Thymus (tissue), 11 donors: ENCODE measurements at regions not wholly inside any gene's neighbourhood (a gene's known extent, or its start where the extent isn't known, plus 50 kb on each side); places are given as distances from the start of the nearest gene placed in this dataset.
A peak's percentile ranks its signal among the peaks of the same experiment; 100 is the strongest.
"Not testable (repeated sequence)": the region's sequence is repeated elsewhere in the genome, so short reads cannot be mapped to it uniquely, and the experiment has no call there.

ENCODE experiments used
- DNase-seq, 9 donors: peaks; one replicate each; pipeline ENCODE4 v3.0.0-alpha.2; 2013; ENCODE audit warnings: low spot score in 9 of 9, low read depth in 6 of 9, missing footprints in 1 of 9
- H3K27ac ChIP-seq, 2 donors: one replicate each; pipeline ENCODE4 v1.5.1; 2013; ENCODE audit warnings: control low read depth in 1 of 2, low read depth in 1 of 2, low read length in 1 of 2, mild to moderate bottlenecking in 1 of 2, moderate library complexity in 1 of 2
- H3K27me3 ChIP-seq, 2 donors: one replicate each; pipeline ENCODE4 v1.5.1; 2013; ENCODE audit warnings: low read length in 1 of 2; ENCODE audit not compliant: control insufficient read depth in 2 of 2, insufficient read depth in 1 of 2
- H3K36me3 ChIP-seq, 2 donors: one replicate each; pipeline ENCODE4 v1.5.1; 2013; ENCODE audit warnings: low read length in 1 of 2, mild to moderate bottlenecking in 1 of 2, moderate library complexity in 1 of 2; ENCODE audit not compliant: control insufficient read depth in 2 of 2, insufficient read depth in 2 of 2
- H3K4me1 ChIP-seq, 2 donors: one replicate each; pipeline ENCODE4 v1.5.1; 2013; ENCODE audit warnings: low read length in 2 of 2; ENCODE audit not compliant: control insufficient read depth in 2 of 2, insufficient read depth in 2 of 2
- H3K4me3 ChIP-seq, 2 donors: one replicate each; pipeline ENCODE4 v1.5.1; 2013; ENCODE audit warnings: low read length in 2 of 2, control low read depth in 1 of 2, mild to moderate bottlenecking in 1 of 2
- H3K9me3 ChIP-seq, 2 donors: one replicate each; pipeline ENCODE4 v1.5.1; 2013; ENCODE audit warnings: low read length in 1 of 2, mild to moderate bottlenecking in 1 of 2; ENCODE audit not compliant: control insufficient read depth in 2 of 2, insufficient read depth in 1 of 2
- WGBS: extraction: QIAGEN DNeasy Blood & Tissue Kit; methylation state at CpG from one replicate; pipeline ENCODE4 v1.1.7; 2013; 5-methylcytosine and 5-hydroxymethylcytosine counted together
- donor health status: healthy.

GRCh38 chr6:25157842-25158241 is 121.3 kb upstream of the CARMIL1 start:
- H3K4me1 ChIP-seq = peaks cover 20 to 25% of the 10 kb centered on the region in 2 donors
- H3K4me3 ChIP-seq = no peak overlapping the region
- H3K27ac ChIP-seq = no peak overlapping the region
- 97% methylated on average over 5 of the region's 5 CpGs for WGBS
- H3K9me3 ChIP-seq = peaks cover 4 to 20% of the 10 kb centered on the region in 2 donors
- peaks cover 5 to 26% of the 10 kb centered on the region in 2 donors for H3K36me3 ChIP-seq
- no peaks in the 10 kb centered on the region for H3K27me3 ChIP-seq
- DNase-seq = no peak

GRCh38 chr6:25160134-25160533 is 119.0 kb upstream of the CARMIL1 start:
- H3K27ac ChIP-seq, DNase-seq, H3K27me3 ChIP-seq, H3K4me3 ChIP-seq: not testable (repeated sequence)
- Histone ChIP-seq H3K9me3 (peaks cover 4 to 15% of the 10 kb centered on the region in 2 donors), H3K4me1 (peaks cover 11 to 15% of the 10 kb centered on the region in 2 donors), H3K36me3 (peaks cover 5 to 13% of the 10 kb centered on the region in 2 donors)

- Histone ChIP-seq H3K4me1 (peaks cover 8 to 39% of the 10 kb centered on the region in 2 donors), H3K27ac (peak overlapping the region in 1 of 2 donors; percentile 93), H3K9me3 (no peaks in the 10 kb centered on the region), H3K27me3 (no peaks in the 10 kb centered on the region), H3K36me3 (no peaks in the 10 kb centered on the region), H3K4me3 (peak overlapping the region; percentile 51 to 59)
- no peak for DNase-seq
- 76% methylated on average over 7 of the region's 7 CpGs for WGBS
Observed at GRCh38 chr6:25165177-25165576, 114.0 kb upstream of the CARMIL1 start.

GRCh38 chr6:25165800-25166199 is 113.4 kb upstream of the CARMIL1 start:
- peak in 5 of 9 donors; percentile 28 to 63 (median 42) for DNase-seq
- H3K36me3 ChIP-seq = no peaks in the 10 kb centered on the region
- H3K4me3 ChIP-seq = peak overlapping the region; percentile 51 to 59
- H3K4me1 ChIP-seq = peaks cover 8 to 42% of the 10 kb centered on the region in 2 donors
- WGBS = 26% methylated on average over 1 of the region's 1 CpG
- no peaks in the 10 kb centered on the region for H3K27me3 ChIP-seq
- H3K27ac ChIP-seq = peak overlapping the region; percentile 78 to 93
- no peaks in the 10 kb centered on the region for H3K9me3 ChIP-seq

- peak overlapping the region; percentile 17 to 59 for H3K4me3 ChIP-seq
- H3K4me1 ChIP-seq = peaks cover 8 to 42% of the 10 kb centered on the region in 2 donors
- no peaks in the 10 kb centered on the region for H3K36me3 ChIP-seq
- WGBS = 16% methylated on average over 6 of the region's 6 CpGs
- no peaks in the 10 kb centered on the region for H3K27me3 ChIP-seq
- H3K27ac ChIP-seq = peak overlapping the region; percentile 75 to 93
- peak in 6 of 9 donors; percentile 25 to 72 (median 46) for DNase-seq
- no peaks in the 10 kb centered on the region for H3K9me3 ChIP-seq
Observed at GRCh38 chr6:25166955-25167748, 112.0 kb upstream of the CARMIL1 start.

GRCh38 chr6:25167961-25168360 is 111.2 kb upstream of the CARMIL1 start:
- Histone ChIP-seq H3K27ac (peak overlapping the region in 1 of 2 donors; percentile 93), H3K4me1 (peaks cover 11 to 42% of the 10 kb centered on the region in 2 donors), H3K9me3 (no peaks in the 10 kb centered on the region), H3K36me3 (no peaks in the 10 kb centered on the region), H3K4me3 (no peak overlapping the region), H3K27me3 (no peaks in the 10 kb centered on the region)
- DNase-seq = no peak
- 11% methylated on average over 1 of the region's 1 CpG for WGBS

- H3K27me3 ChIP-seq = no peaks in the 10 kb centered on the region
- 96% methylated on average over 3 of the region's 3 CpGs for WGBS
- H3K9me3 ChIP-seq = no peaks in the 10 kb centered on the region
- H3K36me3 ChIP-seq = no peaks in the 10 kb centered on the region
- H3K4me1 ChIP-seq = peaks cover 11 to 42% of the 10 kb centered on the region in 2 donors
- H3K4me3 ChIP-seq = no peak overlapping the region
- DNase-seq = no peak
- H3K27ac ChIP-seq = peak overlapping the region in 1 of 2 donors; percentile 93
Observed at GRCh38 chr6:25168637-25169036, 110.5 kb upstream of the CARMIL1 start.

GRCh38 chr6:25169553-25169952 is 109.6 kb upstream of the CARMIL1 start:
- no peaks in the 10 kb centered on the region for H3K36me3 ChIP-seq
- DNase-seq = no peak
- H3K9me3 ChIP-seq = no peaks in the 10 kb centered on the region
- no peaks in the 10 kb centered on the region for H3K27me3 ChIP-seq
- no peak overlapping the region for H3K4me3 ChIP-seq
- peaks cover 11 to 39% of the 10 kb centered on the region in 2 donors for H3K4me1 ChIP-seq
- peak overlapping the region in 1 of 2 donors; percentile 16 for H3K27ac ChIP-seq

GRCh38 chr6:25169961-25170360 is 109.2 kb upstream of the CARMIL1 start:
- peaks cover 13 to 40% of the 10 kb centered on the region in 2 donors for H3K4me1 ChIP-seq

More at GRCh38 chr6:25169961-25170360, 109.2 kb upstream of the CARMIL1 start:
- Histone ChIP-seq H3K27me3 (no peaks in the 10 kb centered on the region), H3K4me3 (no peak overlapping the region), H3K9me3 (no peaks in the 10 kb centered on the region), H3K36me3 (no peaks in the 10 kb centered on the region), H3K27ac (peak overlapping the region in 1 of 2 donors; percentile 16)
- DNase-seq = no peak
- 82% methylated on average over 7 of the region's 7 CpGs for WGBS
